ENCODE measurements at regions not wholly inside any gene's neighbourhood (a gene's known extent, or its start where the extent isn't known, plus 50 kb on each side); places are given as distances from the start of the nearest gene placed in this dataset.
"Not testable (repeated sequence)": the region's sequence is repeated elsewhere in the genome, so short reads cannot be mapped to it uniquely, and the experiment has no call there.

DNA sequence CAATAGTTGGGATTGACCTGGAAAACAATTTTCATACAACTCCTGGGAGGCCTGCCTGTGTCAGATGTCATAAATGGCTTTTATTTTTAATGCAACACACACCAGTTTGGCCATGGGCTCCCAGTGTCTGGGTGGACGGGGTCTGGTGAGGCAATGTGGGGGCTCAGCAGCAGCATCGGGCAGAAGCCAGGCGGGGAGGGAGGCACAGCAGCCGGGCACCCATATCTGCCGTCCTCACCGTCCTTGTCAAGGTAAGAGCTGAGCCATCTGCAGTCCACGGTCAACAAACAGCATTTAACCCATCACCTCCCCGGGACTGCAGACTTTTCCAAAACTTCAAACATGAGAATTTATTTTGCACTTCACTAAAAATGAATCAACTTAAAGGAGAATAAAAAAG is 154.0 kb upstream of the ZNF469 start:
- not testable (repeated sequence) for DNase-seq (ENCODE audit: low read depth)

- DNase-seq (ENCODE audit: low read depth): not testable (repeated sequence)
These were observed 153.0 kb upstream of the ZNF469 start for GRCh38 chr16:88229710-88230109.

DNA sequence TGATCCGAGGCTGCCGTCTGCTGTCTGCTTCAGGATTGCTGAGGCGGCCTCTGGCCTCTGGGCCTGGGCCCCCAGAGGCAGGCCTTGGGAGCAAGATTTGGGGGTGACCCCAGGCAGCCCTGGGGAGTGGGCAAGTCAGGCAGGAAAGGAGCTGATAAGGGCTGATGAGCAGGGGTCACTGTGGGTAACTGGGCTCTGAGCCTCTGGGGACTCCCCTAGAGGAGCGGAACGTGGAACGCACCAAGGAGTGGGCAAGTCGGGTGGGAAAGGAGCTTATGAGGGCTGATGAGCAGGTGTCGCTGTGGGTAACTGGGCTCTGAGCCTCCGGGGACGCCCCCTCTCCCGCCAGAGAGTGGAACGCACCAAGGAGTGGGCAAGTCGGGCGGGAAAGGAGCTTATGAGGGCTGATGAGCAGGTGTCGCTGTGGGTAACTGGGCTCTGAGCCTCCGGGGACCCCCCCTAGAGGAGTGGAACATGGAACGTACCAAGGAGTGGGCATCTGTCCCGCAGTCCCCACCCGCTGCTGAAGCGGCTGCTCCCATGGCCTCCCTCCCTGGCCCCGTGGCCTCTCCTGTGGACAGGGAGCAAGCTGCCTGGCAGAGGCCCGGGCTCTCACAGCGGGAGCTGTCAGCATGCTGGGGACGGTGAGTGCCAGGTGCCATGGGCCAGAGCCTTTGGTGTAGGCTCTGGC is 152.3 kb upstream of the ZNF469 start:
- DNase-seq (ENCODE audit: low read depth): not testable (repeated sequence)

DNA sequence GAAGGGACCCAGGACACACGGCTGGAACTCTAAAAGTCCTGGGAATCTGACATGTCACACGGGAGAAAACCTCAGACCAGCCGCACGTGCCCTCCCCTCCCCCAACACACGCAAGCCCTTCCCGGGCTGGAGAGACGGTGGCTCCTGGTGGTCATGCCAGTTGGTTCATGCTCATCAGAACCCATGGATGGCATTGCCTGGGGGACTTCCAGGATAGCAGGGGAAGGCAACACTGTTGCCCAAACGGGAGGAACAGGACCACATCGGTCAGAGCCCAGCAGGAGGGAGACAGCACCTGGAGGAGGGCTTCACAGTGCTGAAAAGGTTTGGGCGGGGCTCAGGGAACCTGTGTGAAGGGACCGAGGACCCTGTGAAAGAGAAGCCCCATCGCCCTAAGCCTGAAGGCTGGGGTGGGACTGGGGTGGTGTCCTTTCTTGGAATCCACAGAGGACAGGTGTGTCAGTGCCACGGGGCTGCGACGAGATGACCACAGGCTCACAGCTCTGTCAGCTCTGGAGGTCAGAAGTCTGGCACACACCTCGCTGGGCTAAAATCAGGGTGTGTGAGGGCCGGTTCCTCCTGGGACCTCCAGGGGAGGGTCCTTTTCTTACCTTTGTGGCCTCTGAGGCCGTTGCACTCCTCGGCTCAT is 151.7 kb upstream of the ZNF469 start:
- not testable (repeated sequence) for DNase-seq (ENCODE audit: low read depth)

DNA sequence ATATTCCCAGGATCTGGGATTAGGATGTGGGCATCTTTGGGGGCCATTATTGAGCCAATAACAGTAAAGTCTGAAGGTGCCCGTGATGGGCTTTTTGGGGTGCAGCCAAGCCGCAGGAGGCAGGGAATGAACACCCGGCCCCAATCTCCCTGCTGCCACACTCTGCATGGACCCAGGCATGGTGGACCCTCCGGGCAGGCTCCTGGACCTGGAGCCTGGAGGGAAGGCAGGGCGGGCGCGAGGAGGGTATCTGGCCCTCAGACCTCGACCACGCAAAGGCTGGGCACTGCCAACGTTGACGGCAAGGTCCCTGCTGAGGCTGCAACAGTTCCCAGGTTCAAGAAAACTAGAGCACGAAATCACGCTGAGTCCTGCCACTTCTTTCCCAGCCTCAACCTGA is 150.9 kb upstream of the ZNF469 start:
- DNase-seq (ENCODE audit: low read depth): not testable (repeated sequence)

DNA sequence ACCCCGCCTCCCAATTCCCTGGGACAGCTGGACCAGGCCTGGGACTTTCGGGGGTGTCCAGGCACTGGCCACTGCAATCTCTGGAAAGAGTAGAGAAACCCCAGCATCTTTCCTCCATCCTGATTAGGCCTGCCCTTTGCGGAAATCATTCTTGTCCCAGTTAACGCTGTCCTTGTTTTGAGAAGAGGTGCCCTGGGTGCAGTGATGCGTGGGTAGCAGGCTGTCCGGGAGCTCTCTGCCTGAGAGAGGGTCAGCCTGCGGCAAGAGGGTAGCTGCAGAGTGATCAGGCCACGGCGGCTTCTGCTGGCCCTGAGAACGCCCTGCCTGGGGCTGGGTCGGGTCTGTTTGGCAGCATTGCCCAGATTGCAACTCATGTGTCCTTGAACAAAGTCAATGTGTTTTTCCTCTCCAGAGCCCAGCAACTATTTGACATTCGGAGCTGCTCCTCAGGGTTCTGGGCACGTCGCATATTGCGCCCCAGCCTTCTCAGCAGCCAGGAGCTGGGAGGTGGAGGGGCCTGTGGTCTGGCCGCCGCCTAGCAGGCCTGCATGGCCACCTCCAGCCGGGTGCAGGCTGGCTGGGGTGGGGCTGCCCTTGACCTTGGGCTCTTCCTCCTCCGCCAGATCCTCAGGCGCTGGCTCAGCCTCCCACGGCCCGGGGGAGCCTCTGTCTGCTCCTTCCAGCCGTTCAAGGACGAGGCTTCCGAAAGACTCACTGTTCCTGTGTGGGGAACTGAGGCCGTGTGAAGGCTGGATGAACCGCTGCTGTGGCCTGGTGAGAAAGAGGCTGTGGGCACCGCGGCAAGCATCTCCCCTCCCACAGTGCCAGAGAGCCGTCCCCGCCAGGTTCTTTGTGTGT is 150.1 kb upstream of the ZNF469 start:
- DNase-seq (ENCODE audit: low read depth): not testable (repeated sequence)

GRCh38 chr16:88233621-88234420 is 148.9 kb upstream of the ZNF469 start:
- DNase-seq (ENCODE audit: low read depth): not testable (repeated sequence)

GRCh38 chr16:88234421-88235271 is 148.1 kb upstream of the ZNF469 start:
- DNase-seq (ENCODE audit: low read depth): peak; percentile 59

GRCh38 chr16:88235691-88236090 is 147.1 kb upstream of the ZNF469 start:
- not testable (repeated sequence) for DNase-seq (ENCODE audit: low read depth)

DNA sequence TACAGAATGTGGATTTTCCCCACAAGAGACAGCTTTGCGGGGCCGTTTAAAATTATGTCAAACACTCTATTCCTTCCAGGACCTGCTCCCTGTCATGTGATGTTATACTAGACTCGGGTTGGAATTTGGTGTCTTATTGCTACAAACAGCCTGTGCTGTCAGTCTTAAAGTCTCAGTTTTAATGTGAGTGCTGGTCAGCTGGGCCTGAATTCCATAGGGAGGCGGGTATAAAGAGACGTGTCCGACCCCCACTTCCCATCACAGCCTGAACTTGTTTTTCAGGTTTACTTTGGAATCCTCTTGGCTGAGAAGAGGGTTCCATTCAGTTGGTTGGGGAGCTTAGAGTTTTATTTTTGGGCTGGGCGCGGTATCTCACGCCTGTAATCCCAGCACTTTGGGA is 146.5 kb upstream of the ZNF469 start:
- peak; percentile 39 for DNase-seq (ENCODE audit: low read depth)

DNA sequence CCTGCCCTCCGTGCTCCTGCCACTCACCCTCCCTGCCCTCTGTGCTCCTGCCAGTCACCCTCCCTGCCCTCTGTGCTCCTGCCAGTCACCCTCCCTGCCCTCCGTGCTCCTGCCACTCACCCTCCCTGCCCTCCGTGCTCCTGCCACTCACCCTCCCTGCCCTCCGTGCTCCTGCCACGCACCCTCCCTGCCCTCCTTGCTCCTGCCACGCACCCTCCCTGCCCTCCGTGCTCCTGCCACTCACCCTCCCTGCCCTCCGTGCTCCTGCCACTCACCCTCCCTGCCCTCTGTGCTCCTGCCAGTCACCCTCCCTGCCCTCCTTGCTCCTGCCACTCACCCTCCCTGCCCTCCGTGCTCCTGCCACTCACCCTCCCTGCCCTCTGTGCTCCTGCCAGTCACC is 145.4 kb upstream of the ZNF469 start:
- not testable (repeated sequence) for DNase-seq (ENCODE audit: low read depth)

DNA sequence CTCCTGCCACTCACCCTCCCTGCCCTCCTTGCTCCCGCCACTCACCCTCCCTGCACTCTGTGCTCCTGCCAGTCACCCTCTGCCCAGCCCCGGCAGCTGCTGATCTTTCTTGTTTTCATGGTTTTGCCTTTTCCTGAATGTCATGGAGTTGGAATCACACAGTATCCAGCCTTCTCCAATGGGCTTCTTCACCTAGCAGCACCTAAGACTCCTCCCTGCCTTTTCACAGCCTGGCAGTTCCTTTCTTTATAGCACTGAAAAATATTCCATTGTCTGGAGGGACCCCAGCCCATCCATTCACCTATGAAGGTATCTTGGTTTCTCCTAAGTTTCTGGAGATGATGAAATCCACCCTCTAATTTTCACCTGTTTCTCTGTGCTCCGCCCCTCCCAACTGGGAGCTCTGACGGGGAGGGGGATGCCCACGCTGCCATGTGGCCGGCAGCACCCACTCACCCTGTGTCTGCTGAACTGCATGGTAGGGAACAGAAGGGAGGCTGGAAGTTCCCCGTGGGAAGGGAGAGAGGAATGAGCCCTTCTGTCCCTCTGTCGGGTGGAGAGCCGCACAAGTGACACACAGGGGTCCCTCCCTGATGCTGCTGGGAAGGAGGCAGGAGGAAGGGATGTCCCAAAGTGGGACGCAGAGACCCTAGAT is 144.9 kb upstream of the ZNF469 start:
- DNase-seq (ENCODE audit: low read depth): not testable (repeated sequence)

DNA sequence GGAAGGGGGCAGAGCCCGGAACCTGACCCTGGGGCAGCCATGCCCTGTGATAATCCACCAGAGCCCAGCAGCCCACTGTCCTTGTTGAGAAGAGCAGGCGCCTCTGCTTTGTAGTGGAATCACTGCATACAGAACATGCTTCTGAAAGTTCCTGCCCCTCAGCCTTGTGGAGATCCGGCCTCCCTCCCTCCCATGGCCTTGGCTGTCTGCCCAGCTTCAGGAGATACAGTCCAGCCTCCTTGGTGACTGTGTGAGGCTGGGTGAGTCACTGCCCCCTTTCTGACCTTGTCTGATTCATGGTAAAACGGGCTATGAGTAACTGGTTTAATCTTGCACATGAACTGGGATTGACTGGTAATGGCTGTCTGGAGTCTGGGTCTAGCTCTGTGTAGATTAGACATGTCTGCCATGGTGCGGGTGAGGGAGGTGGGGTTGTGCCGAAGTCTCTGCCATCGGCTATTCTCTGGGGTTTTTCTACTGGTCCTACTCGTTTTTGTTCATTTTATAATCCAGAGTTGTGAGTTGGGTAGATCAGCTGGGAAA is 144.0 kb upstream of the ZNF469 start:
- peak; percentile 99 for DNase-seq (ENCODE audit: low read depth)

DNA sequence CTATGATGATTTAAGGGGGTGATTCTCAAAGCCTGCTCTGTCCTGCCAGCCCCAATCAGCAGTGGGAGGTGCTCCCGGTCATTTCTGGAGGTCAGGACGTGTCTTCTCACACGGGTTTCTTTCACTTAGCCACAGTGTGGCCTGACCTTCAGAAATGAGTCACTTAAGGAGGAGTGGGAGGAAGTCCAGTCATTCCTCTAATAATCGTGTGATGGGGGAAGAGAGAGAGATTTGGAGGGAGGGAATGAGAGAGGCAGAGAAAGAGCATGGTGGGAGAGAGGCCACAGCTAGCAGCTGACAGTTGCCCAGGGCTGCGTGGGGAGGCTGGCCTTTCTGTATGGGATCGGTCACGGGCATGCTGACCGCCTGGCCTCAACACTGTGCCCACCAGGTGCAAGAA is 142.6 kb upstream of the ZNF469 start:
- peak; percentile 98 for DNase-seq (ENCODE audit: low read depth)

GRCh38 chr16:88240776-88241175 is 142.0 kb upstream of the ZNF469 start:
- not testable (repeated sequence) for DNase-seq (ENCODE audit: low read depth)

- DNase-seq (ENCODE audit: low read depth): not testable (repeated sequence)
These were observed 141.1 kb upstream of the ZNF469 start for GRCh38 chr16:88241404-88242311.

DNA sequence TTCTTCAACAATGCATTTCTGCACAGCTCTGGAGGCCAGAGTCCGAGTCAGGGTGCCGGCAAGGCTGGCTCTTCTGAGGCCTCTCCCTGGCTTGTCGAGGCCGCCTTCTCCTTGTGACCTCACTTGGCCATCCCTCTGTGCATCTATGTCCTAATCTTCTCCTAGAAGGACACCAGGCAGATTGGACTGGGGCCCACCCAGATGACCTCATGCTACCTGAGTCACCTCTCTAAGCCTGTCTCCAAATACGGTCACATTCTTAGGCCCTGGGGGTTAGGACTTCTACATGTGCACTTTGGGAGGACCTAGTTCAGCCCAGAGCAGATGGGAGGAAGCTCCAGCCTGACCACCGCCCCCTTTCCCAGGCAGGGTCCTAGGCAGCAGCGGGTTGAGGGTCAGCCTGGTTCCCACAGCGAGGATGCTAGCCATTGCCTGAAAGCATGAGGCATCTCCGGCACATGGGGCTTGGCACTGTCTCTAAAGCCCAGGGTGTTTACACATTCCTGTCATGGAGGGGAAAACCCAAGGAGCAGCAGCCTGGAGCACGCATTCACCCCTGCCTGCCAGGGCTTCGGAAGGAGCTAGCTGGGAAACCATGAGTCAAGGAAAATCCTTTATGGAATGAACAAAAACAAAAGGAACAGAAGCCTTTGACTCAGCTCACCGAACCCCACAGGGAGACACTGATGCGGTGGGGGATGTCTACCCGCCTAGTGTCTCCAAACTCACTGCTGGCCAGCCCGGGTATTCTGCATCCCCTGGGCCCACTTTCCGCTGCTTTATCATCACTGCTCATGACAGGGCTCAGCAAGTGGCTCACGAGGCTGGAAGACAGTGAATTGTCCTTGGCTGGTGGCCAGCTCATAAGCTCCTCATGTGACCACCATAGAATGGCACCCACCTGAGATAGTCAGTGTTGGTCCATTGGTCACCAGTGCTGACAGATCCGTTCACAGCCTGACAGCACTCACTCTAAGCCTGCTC is 140.2 kb upstream of the ZNF469 start:
- peak; percentile 99 for DNase-seq (ENCODE audit: low read depth)

- not testable (repeated sequence) for DNase-seq (ENCODE audit: low read depth)
These were observed 138.8 kb upstream of the ZNF469 start for GRCh38 chr16:88243921-88244320.

All from EH (cell line).